ENCODE measurements at regions not wholly inside any gene's neighbourhood (a gene's known extent, or its start where the extent isn't known, plus 50 kb on each side); places are given as distances from the start of the nearest gene placed in this dataset.
"Not testable (repeated sequence)": the region's sequence is repeated elsewhere in the genome, so short reads cannot be mapped to it uniquely, and the experiment has no call there.

- in situ Hi-C loops (cut with HindIII; ENCODE audit: low pct_unique_long_range_greater_than_20kb, low sequenced_read_pairs): no loop called here
- no peak for DNase-seq (ENCODE audit: low read depth)
Observed at GRCh38 chr2:176913955-176914354, 298.6 kb upstream of the HNRNPA3 start.

DNA sequence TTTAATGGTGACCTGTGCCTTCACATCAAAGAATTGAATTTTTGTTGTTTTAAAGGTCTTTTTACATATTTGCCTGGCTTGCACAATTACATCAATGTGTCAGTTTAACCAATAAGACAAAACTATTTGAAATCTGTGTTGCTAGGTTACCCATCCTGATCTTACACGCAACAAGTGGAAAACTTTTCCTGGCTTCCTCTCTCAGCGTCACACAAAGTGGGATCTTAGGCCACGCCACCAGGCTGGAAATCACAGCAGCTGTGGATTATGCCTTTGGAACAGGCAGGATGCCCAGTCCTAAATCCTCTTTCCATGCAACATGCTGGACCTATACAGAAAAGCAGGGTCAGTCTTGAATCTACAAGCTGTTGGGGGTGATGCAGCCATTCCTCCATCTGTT is 298.2 kb upstream of the HNRNPA3 start:
- DNase-seq (ENCODE audit: low read depth): no peak

GRCh38 chr2:176922545-176922944 is 290.0 kb upstream of the HNRNPA3 start:
- DNase-seq (ENCODE audit: low read depth); in situ Hi-C loops (cut with HindIII; ENCODE audit: low pct_unique_long_range_greater_than_20kb, low sequenced_read_pairs): not testable (repeated sequence)

More for the DNA sequence above, 298.2 kb upstream of the HNRNPA3 start:
- in situ Hi-C loops (cut with HindIII; ENCODE audit: low pct_unique_long_range_greater_than_20kb, low sequenced_read_pairs): no loop called here

- in situ Hi-C loops (cut with HindIII; ENCODE audit: low pct_unique_long_range_greater_than_20kb, low sequenced_read_pairs): no loop called here
- no peak for DNase-seq (ENCODE audit: low read depth)
Observed at GRCh38 chr2:176923205-176923604, 289.4 kb upstream of the HNRNPA3 start.

DNA sequence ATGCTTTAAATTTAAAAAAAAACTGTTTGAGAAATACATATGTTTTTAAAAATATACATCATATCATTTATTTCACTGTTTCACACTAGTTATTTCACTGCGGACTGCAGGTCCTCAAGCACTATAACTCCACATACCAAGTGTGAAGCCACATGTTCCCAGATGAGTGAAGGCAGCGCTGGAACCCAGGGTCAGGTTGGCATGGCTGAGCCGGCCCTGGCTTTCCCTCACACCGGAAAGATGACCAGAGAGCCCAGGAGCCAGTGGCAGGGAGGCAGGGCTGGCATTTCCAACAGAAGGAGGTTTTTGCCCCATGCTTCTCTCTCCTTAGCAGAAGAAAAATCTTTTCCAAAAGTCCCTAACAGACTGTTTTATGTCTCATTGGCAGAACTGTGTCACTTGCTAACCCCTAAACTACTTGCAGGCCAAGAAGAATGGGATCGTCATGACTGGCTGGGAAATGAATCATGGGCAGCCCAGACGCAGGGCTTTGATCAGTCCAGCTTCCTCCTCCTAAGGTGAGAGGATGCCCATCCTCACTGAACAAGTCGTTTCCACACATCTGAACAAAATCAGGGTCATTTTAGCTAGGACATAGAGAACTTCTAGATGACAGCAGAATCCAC is 287.6 kb upstream of the HNRNPA3 start:
- in situ Hi-C loops (cut with HindIII; ENCODE audit: low pct_unique_long_range_greater_than_20kb, low sequenced_read_pairs): no loop called here
- DNase-seq (ENCODE audit: low read depth): no peak

GRCh38 chr2:176926453-176926852 is 286.1 kb upstream of the HNRNPA3 start:
- in situ Hi-C loops (cut with HindIII; ENCODE audit: low pct_unique_long_range_greater_than_20kb, low sequenced_read_pairs): no loop called here

GRCh38 chr2:176929387-176929786 is 283.2 kb upstream of the HNRNPA3 start:
- DNase-seq (ENCODE audit: low read depth); in situ Hi-C loops (cut with HindIII; ENCODE audit: low pct_unique_long_range_greater_than_20kb, low sequenced_read_pairs): not testable (repeated sequence)

More at GRCh38 chr2:176926453-176926852, 286.1 kb upstream of the HNRNPA3 start:
- DNase-seq (ENCODE audit: low read depth): no peak

DNA sequence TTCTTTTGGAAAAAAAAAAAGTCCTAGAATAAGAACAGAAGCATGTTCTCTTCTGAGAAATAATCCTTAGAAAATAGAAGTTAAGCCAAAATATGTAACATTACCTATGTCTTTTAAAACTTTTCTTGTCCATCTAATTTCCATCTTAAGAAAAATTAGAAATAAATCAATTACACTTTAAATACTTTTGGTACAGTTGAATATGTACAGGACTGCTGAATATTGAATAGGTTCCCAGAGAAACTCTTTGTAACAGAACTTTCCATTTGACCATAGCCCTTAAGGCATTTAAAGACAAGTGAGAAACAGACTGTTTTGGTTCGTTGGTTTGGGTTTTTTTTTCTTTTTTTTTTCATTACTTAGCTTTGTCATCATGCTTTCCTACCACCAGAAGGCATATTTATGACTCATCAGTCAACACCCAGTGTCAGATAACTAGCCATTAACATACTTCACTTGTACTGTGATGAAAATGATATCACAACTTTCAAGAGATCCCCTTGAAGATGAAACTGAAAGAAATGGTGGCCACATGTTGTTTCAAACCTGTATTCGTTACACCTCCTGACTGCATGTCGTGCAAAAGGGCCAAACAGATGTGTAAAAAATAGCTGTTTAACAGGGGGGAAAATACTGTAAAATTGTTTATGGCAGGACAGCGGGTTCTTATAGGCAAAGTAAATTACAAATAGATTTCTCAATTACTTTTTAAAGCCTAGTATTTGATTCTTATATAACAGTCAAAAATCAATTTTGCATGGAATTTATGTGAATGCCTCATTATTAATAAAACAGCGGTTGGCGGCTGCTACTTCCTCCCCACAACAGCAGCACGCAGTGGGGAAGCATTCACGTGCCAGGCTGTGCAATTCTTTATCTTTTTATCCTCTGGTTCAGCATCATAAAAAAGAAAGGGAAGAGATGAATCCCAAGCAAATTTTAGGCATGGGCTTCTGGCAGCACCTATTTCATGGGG is 280.7 kb upstream of the HNRNPA3 start:
- in situ Hi-C loops (cut with HindIII; ENCODE audit: low pct_unique_long_range_greater_than_20kb, low sequenced_read_pairs): no loop called here
- DNase-seq (ENCODE audit: low read depth): peak; percentile 89

GRCh38 chr2:176934131-176934530 is 278.5 kb upstream of the HNRNPA3 start:
- in situ Hi-C loops (cut with HindIII; ENCODE audit: low pct_unique_long_range_greater_than_20kb, low sequenced_read_pairs): no loop called here
- DNase-seq (ENCODE audit: low read depth): no peak

- no peak for DNase-seq (ENCODE audit: low read depth)
- in situ Hi-C loops (cut with HindIII; ENCODE audit: low pct_unique_long_range_greater_than_20kb, low sequenced_read_pairs): no loop called here
Observed at GRCh38 chr2:176934869-176935415, 277.7 kb upstream of the HNRNPA3 start.

DNA sequence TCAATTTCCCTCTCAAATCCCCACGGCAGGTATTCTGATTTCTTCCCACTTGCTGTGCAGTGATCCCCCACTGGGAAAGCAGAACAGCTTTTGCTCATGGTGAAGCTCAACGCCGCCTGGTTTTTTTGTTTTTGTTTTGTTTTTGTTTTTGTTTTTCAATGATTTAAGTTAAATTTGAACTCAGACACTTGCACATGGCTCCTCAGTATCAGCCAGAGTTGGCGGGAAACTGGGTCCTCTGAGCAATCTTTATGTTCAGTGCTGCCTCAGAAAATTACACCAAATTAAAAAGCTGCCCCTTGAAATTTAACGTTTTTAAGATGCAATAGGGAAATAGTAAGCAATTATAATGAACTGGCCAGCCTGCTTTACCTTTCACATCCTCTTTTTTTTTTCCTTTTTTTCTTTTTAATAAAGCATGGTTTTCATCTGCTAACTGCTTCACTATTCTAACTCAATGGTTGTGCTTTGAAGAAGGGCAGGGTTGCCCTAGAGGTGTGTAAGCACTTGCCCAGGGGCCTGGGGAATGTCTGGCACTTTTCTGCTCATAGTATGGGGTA is 277.0 kb upstream of the HNRNPA3 start:
- DNase-seq (ENCODE audit: low read depth): no peak
- in situ Hi-C loops (cut with HindIII; ENCODE audit: low pct_unique_long_range_greater_than_20kb, low sequenced_read_pairs): no loop called here

- in situ Hi-C loops (cut with HindIII; ENCODE audit: low pct_unique_long_range_greater_than_20kb, low sequenced_read_pairs): no loop called here
- DNase-seq (ENCODE audit: low read depth): no peak
Observed at GRCh38 chr2:176936410-176936809, 276.2 kb upstream of the HNRNPA3 start.

DNA sequence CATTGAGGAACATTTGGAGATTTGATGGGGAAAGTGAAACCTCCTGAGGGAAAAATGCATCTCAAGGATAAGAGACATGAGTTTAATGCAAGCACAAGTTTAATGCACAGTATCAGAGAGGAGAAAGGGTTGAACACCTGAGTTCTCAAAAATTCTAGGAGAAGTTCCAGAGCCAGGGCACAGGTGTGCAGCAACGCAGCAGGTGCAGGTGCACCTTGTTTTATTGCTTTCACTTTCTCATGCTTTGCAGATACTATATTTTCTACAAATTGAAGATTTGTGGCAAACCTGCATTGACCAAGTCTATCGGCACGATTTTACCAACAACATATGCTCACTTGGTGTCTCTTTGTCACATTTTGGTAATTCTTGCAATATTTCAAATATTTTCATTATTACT is 267.6 kb upstream of the HNRNPA3 start:
- in situ Hi-C loops (cut with HindIII; ENCODE audit: low pct_unique_long_range_greater_than_20kb, low sequenced_read_pairs): no loop called here
- no peak for DNase-seq (ENCODE audit: low read depth)

DNA sequence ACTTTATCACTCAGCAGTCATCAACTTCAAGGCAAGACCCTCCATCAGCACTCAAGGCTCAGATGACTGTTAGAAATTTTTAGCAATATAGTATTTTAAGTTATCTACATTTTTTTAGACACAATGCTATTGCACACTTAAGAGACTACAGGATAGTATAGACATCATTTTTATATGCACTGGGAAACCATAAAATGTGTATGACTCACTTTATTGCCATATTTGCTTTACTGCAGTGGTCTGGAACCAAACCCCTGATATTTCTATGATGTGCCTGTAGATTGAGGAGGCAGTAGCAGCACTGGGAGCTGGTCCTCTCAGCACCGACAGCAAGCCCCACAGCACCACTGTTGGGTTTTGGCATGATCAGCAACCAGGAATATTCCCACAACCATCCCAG is 264.8 kb upstream of the HNRNPA3 start:
- in situ Hi-C loops (cut with HindIII; ENCODE audit: low pct_unique_long_range_greater_than_20kb, low sequenced_read_pairs): no loop called here
- no peak for DNase-seq (ENCODE audit: low read depth)

DNA sequence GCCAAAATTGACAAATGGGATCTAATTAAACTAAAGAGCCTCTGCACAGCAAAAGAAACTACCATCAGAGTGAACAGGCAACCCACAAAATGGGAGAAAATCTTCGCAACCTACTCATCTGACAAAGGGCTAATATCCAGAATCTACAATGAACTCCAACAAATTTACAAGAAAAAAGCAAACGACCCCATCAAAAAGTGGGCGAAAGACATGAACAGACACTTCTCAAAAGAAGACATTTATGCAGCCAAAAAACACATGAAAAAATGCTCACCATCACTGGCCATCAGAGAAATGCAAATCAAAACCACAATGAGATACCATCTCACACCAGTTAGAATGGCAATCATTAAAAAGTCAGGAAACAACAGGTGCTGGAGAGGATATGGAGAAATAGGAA is 261.4 kb upstream of the HNRNPA3 start:
- DNase-seq (ENCODE audit: low read depth); in situ Hi-C loops (cut with HindIII; ENCODE audit: low pct_unique_long_range_greater_than_20kb, low sequenced_read_pairs): not testable (repeated sequence)

DNA sequence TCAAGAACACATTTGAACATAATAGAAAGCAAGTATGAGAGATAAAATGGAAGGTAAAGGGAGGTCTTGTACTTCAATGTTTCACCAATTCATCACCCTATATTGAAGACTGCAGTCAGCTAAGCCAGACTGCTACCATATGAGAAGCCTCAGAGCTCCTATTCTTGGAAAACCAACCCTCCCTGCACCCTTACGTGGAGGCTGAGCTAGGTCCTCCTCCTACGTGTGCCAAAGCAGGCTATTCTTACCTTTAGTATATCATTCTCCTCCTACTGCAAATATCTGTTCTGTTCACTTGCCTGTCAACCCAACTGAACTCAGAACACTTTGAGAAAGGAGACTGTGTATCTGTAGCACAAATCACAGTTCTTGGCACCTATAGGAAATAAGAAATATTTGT is 255.8 kb upstream of the HNRNPA3 start:
- in situ Hi-C loops (cut with HindIII; ENCODE audit: low pct_unique_long_range_greater_than_20kb, low sequenced_read_pairs): no loop called here

DNA sequence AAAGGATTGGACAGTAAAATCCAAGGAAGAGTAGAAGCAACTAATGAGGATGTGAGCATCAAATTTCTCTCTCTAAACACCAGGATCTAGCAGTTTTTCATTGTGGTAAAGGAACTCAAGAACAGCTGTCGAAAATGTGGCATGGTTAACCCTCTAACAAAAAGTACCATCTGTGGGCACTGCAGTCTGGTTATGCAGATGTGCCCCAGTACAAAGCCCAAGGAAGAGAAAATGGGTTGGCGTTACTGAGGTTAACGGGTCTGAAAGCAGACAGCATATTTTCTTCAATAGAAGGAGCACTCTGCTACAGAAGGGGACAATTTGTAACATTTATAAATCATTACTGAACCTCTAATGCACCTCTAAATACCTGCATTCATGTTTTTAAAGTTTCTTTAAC is 253.0 kb upstream of the HNRNPA3 start:
- no peak for DNase-seq (ENCODE audit: low read depth)
- in situ Hi-C loops (cut with HindIII; ENCODE audit: low pct_unique_long_range_greater_than_20kb, low sequenced_read_pairs): no loop called here

More for the DNA sequence above, 255.8 kb upstream of the HNRNPA3 start:
- no peak for DNase-seq (ENCODE audit: low read depth)

DNA sequence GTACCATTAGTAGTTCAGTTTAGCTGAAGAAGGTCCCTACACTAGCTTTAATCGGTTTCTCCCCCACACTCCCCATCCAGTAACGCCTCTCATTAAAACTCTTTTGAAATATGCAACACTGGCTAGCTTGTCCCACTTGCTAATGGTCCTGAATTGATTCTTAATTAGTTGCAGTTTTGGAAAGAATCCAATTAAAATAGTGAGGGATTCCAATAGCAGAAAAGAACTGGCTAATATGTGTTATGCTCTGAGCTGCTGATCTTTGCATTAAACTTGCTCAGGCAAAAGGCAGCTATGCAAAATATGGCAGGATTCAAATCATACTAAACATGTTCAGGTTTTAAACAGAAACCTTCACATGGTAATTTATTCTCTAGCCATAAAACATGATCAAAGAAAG is 252.5 kb upstream of the HNRNPA3 start:
- no peak for DNase-seq (ENCODE audit: low read depth)
- in situ Hi-C loops (cut with HindIII; ENCODE audit: low pct_unique_long_range_greater_than_20kb, low sequenced_read_pairs): no loop called here
